ENCODE measurements at regions not wholly inside any gene's neighbourhood (a gene's known extent, or its start where the extent isn't known, plus 50 kb on each side); places are given as distances from the start of the nearest gene placed in this dataset.

DNA sequence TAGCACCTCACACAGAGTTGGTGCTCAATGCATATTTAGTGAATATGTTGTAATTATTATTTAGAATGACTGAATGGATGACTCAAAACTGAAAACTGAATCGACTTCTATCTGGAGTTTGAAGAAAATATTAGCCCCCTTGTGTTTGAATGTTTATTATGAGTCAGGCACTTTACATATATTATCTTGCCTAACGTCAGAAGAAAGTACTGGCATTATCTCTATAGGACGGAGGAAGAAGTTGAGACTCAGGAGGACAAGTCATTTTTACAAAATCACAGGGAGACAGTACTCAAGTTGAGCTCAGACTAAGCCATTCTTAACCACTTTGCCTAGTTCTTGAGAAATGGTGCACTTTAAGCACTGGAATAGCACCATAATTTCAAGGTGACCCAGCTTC lies 684.0 kb downstream of the UTRN start:
- Histone ChIP-seq H3K79me1 (ENCODE audit: low read depth, low read length) (no peaks in the 10 kb centered on the region), H3K4me2 (ENCODE audit: insufficient read depth in 1 of 2, low read depth in 2 of 2, low read length in 2 of 2) (no peak overlapping the region), H3K56ac (replicated peaks; ENCODE audit: insufficient read length, low read depth, low read length) (no peak overlapping the region), H3K4me3 (ENCODE audit: extremely low read depth in 1 of 4, insufficient read depth in 2 of 4, low read depth in 3 of 4, low read length in 4 of 4) (no peak overlapping the region), H3K9me3 (ENCODE audit: insufficient read depth in 2 of 2, low read depth in 1 of 2, low read length in 1 of 2) (peaks cover 5 to 6% of the 10 kb centered on the region in 2 experiments; a peak in 2 of 4 replicates), H2AK5ac (ENCODE audit: low read depth, low read length) (no peak overlapping the region), H3K27me3 (replicated peaks in 1 of 4; ENCODE audit: control insufficient read depth in 3 of 4, extremely low read depth in 1 of 4, insufficient read depth in 3 of 4, low read length in 3 of 4) (no peaks in the 10 kb centered on the region), H3K23me2 (ENCODE audit: low read depth, low read length) (no peaks in the 10 kb centered on the region), H3K27ac (ENCODE audit: low read depth, low read length) (no peak overlapping the region), H2AFZ (ENCODE audit: low read length) (no peak overlapping the region), H3K14ac (ENCODE audit: insufficient read length) (no peak overlapping the region), H2BK15ac (ENCODE audit: low read length) (no peak overlapping the region), H3K79me2 (ENCODE audit: control insufficient read depth in 1 of 2, insufficient read depth in 2 of 2, low read length in 2 of 2) (no peaks in the 10 kb centered on the region), H4K8ac (ENCODE audit: extremely low read depth, insufficient read depth, low read length) (no peak overlapping the region), H2BK12ac (ENCODE audit: low read depth, low read length) (no peak overlapping the region), H4K5ac (ENCODE audit: insufficient read length, low read depth, low read length) (no peak overlapping the region), H2BK120ac (replicated peaks; ENCODE audit: low read depth, low read length) (no peak overlapping the region), H3K36me3 (ENCODE audit: control insufficient read depth in 2 of 4, insufficient read depth in 4 of 4, low read length in 3 of 4) (no peaks in the 10 kb centered on the region), H3K9ac (replicated peaks in 1 of 4; ENCODE audit: extremely low read depth in 1 of 4, low read depth in 3 of 4, low read length in 3 of 4) (no peak overlapping the region), H3K4me1 (replicated peaks in 1 of 4; ENCODE audit: control insufficient read depth in 3 of 4, insufficient read depth in 4 of 4, low read length in 3 of 4) (no peaks in the 10 kb centered on the region), H2BK5ac (ENCODE audit: low read depth, low read length) (no peak overlapping the region), H3K4ac (replicated peaks; ENCODE audit: insufficient read length, low read depth, low read length) (no peak overlapping the region), H2BK20ac (ENCODE audit: low read length) (no peak overlapping the region), H3K23ac (ENCODE audit: insufficient read length) (no peak overlapping the region), H4K91ac (replicated peaks; ENCODE audit: insufficient read length, low read length) (no peak overlapping the region), H3K18ac (ENCODE audit: extremely low read depth, low read length) (no peak overlapping the region), H4K20me1 (replicated peaks in 1 of 2; ENCODE audit: control insufficient read depth in 1 of 2, insufficient read depth in 2 of 2, low read length in 2 of 2) (no peaks in the 10 kb centered on the region)
- ChIA-PET CTCF (ENCODE audit: partially characterized antibody) (no interaction called here), POLR2A (ENCODE audit: partially characterized antibody) (no interaction called here)
- DNase-seq (ENCODE audit: low read depth in 1 of 2, low spot score in 2 of 2), result no peak
- WGBS, 2 experiments (ENCODE audit: extremely low coverage in 1 of 2, insufficient coverage in 1 of 2, insufficient read length in 1 of 2, insufficient replicate concordance in 2 of 2, low coverage in 1 of 2, low lambda C conversion rate in 2 of 2, missing lambda C conversion rate in 1 of 2), result 93% methylated on average over 3 of the region's 3 CpGs; no CpG with 5 or more reads in 1 of the 2 experiments
- FAIRE-seq, result no peak
- no peak for TF ChIP-seq YY1 (IDR thresholded peaks at IDR 0.05; ENCODE audit: low read depth, low read length)
- TF ChIP-seq JUND (IDR thresholded peaks at IDR 0.05; ENCODE audit: low read length), result no peak
- no peak for TF ChIP-seq SP2 (IDR thresholded peaks at IDR 0.05; ENCODE audit: low read length)
- TF ChIP-seq NRF1 (IDR thresholded peaks at IDR 0.05; ENCODE audit: low read depth, low read length), result no peak
- no peak for TF ChIP-seq TEAD4 (IDR thresholded peaks at IDR 0.05; ENCODE audit: low read depth, low read length)
- no peak for TF ChIP-seq BCL11A (IDR thresholded peaks at IDR 0.05; ENCODE audit: low read depth in 2 of 2, low read length in 2 of 2)
- TF ChIP-seq HDAC6 (IDR thresholded peaks at IDR 0.05; ENCODE audit: low read depth, low read length), result no peak
- TF ChIP-seq PHF8 (conservative IDR thresholded peaks at IDR 0.05; ENCODE audit: low read depth, low read length), result no peak
- no peak for TF ChIP-seq SAP30 (IDR thresholded peaks at IDR 0.05; ENCODE audit: insufficient read depth, insufficient replicate concordance, low read length)
- no peak for TF ChIP-seq HDAC2 (IDR thresholded peaks at IDR 0.05; ENCODE audit: borderline replicate concordance in 1 of 2, low read depth in 2 of 2, low read length in 2 of 2)
- TF ChIP-seq TAF7 (optimal IDR thresholded peaks at IDR 0.05; ENCODE audit: borderline replicate concordance, low read depth, low read length), result no peak
- TF ChIP-seq KDM4A (IDR thresholded peaks at IDR 0.05; ENCODE audit: low read depth, low read length, severe bottlenecking), result no peak
- TF ChIP-seq SP1 (IDR thresholded peaks at IDR 0.05; ENCODE audit: low read depth, low read length), result no peak
- no peak for TF ChIP-seq CBX5 (IDR thresholded peaks at IDR 0.05; ENCODE audit: low read depth, low read length)
- no peak for TF ChIP-seq RXRA (IDR thresholded peaks at IDR 0.05; ENCODE audit: insufficient read depth, low read depth, low read length)

All from H1 (cell line).